ENCODE measurements at regions not wholly inside any gene's neighbourhood (a gene's known extent, or its start where the extent isn't known, plus 50 kb on each side); places are given as distances from the start of the nearest gene placed in this dataset.

DNA sequence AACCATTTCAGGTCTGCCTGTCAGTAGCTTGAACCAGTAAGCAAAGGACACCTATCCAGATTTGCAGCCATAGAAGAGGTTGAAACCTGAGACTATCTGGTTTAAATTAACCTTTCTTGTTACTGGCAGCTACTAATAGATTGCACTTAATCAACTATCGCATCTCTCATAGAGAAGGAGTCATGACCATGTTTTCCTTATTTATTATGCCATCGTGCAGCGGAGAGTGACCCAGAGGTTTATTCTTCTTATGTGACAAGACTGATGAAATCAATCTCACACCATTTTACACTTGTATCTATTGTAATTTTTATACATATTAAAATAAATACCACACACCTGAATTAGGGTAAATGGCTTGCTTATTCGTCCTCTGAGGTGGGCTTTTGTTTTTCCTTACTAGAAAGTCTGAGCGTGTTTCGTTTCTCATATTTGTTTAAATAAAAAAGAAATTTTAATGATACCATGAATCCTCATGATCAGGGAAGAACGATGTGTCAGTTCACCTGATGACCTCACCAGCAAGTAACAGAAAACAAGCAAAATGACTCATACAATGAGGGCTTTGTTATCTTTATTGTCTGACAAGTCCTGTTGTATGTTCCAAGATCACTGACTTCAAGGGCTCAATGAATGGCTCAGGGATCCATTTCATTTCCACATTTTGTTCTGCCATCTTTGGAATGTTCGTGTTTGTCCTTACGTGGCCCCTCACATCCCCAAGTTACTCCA is 379.5 kb upstream of the DPH6 start:
- no peak for TF ChIP-seq EZH2 (IDR thresholded peaks at IDR 0.05; ENCODE audit: low read depth)
- TF ChIP-seq, protein P1, sequence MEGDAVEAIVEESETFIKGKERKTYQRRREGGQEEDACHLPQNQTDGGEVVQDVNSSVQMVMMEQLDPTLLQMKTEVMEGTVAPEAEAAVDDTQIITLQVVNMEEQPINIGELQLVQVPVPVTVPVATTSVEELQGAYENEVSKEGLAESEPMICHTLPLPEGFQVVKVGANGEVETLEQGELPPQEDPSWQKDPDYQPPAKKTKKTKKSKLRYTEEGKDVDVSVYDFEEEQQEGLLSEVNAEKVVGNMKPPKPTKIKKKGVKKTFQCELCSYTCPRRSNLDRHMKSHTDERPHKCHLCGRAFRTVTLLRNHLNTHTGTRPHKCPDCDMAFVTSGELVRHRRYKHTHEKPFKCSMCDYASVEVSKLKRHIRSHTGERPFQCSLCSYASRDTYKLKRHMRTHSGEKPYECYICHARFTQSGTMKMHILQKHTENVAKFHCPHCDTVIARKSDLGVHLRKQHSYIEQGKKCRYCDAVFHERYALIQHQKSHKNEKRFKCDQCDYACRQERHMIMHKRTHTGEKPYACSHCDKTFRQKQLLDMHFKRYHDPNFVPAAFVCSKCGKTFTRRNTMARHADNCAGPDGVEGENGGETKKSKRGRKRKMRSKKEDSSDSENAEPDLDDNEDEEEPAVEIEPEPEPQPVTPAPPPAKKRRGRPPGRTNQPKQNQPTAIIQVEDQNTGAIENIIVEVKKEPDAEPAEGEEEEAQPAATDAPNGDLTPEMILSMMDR (conservative IDR thresholded peaks at IDR 0.05) = no peak

Data from PC-9 (cell line).